HCT116 (cell line): ENCODE measurements at regions not wholly inside any gene's neighbourhood (a gene's known extent, or its start where the extent isn't known, plus 50 kb on each side); places are given as distances from the start of the nearest gene placed in this dataset.
A peak's percentile ranks its signal among the peaks of the same experiment; 100 is the strongest.

Experiments used
- ATAC-seq: fragments of 200-7000 bp; cut with Tn5 transposase; 2 replicates; pipeline ENCODE4 v1.9.1; 2020; ENCODE audit warnings: mild to moderate bottlenecking, moderate library complexity
- BruUV-seq: library from RNA; stranded (reverse); fragments of 400-500 nt; replicated peaks from 2 replicates; lab custom pipeline; 2021; lab: Mats Ljungman, UMichigan
- CTCF ChIA-PET: fragments of 300-600 bp; sonication (Branson Sonifier 250); formaldehyde crosslinking; loops from one replicate; lab custom pipeline; 2021; ENCODE audit warnings: antibody characterized with exemption; lab: Charles Lee
- POLR2A ChIA-PET: fragments of 300-600, 350-600 bp; sonication (Branson Sonifier 250); formaldehyde crosslinking; loops from one replicate; lab custom pipeline; 2021; ENCODE audit warnings: antibody characterized with exemption; lab: Charles Lee
- RAD21 ChIA-PET, 2 experiments: fragments of 300-600 bp; sonication (Branson Sonifier 250); formaldehyde crosslinking; loops; one replicate each; lab custom pipeline; 2023; ENCODE audit warnings: low total read pairs in 2 of 2; ENCODE audit not compliant: uncharacterized antibody in 2 of 2, unreplicated experiment in 2 of 2, low non-redundant PET in 1 of 2; lab: Charles Lee
- DNase-seq: peaks from one replicate; pipeline ENCODE4 v3.0.0-alpha.2; 2010; ENCODE audit warnings: low read depth, low spot score
- H2AFZ ChIP-seq: fragments of 200-600 bp; shearing (Covaris generic), sonication (generic); 2 replicates; pipeline ENCODE4 v1.6.1; 2017; ENCODE audit warnings: low read depth, mixed run types, mixed read lengths, antibody characterized with exemption, low read length; ENCODE audit not compliant: poor library complexity, severe bottlenecking
- H3K27ac ChIP-seq: 2 replicates; pipeline ENCODE4 v1.5.1; 2012; ENCODE audit warnings: low read depth, low read length
- H3K27me3 ChIP-seq: fragments of 200-600 bp; sonication (generic); 2 replicates; pipeline ENCODE4 v1.6.1; 2016; ENCODE audit warnings: mixed run types, low read length, mixed read lengths; ENCODE audit not compliant: insufficient read depth
- H3K36me3 ChIP-seq, 2 experiments: fragments of 200-500 bp in 1 of 2; fragments of 200-600 bp in 1 of 2; sonication (Bioruptor generic) in 1 of 2; sonication (generic) in 1 of 2; 2 replicates each; pipeline versions ENCODE4 v1.5.1 to v1.6.1; 2014 to 2016; ENCODE audit warnings: low read length in 2 of 2, inconsistent platforms in 1 of 2, mixed read lengths in 1 of 2, mixed run types in 1 of 2; ENCODE audit not compliant: insufficient read depth in 2 of 2, control insufficient read depth in 1 of 2
- H3K4me1 ChIP-seq, 2 experiments: fragments of 200-600 bp in 1 of 2; sonication (generic) in 1 of 2; 2 replicates each; pipeline versions ENCODE4 v1.5.1 to v1.6.1; 2012 to 2017; ENCODE audit warnings: low read length in 2 of 2, inconsistent platforms in 1 of 2, mild to moderate bottlenecking in 1 of 2, mixed read lengths in 1 of 2, mixed run types in 1 of 2, moderate library complexity in 1 of 2; ENCODE audit not compliant: insufficient read depth in 2 of 2, control insufficient read depth in 1 of 2
- H3K4me2 ChIP-seq: fragments of 200-600 bp; sonication (generic); 2 replicates; pipeline ENCODE4 v1.6.1; 2017; ENCODE audit warnings: mixed run types, low read length, mixed read lengths
- H3K4me3 ChIP-seq, 2 experiments: fragments of 200-600 bp in 1 of 2; sonication (generic) in 1 of 2; replicated peaks in 1 of 2; 2 replicates each; pipeline ENCODE4 v1.5.1; 2011 to 2016; ENCODE audit warnings: low read length in 2 of 2, control low read depth in 1 of 2, low read depth in 1 of 2, mild to moderate bottlenecking in 1 of 2, mixed read lengths in 1 of 2, mixed run types in 1 of 2
- H3K79me2 ChIP-seq: fragments of 200-600 bp; sonication (generic); 2 replicates; pipeline ENCODE4 v1.6.1; 2017; ENCODE audit warnings: mild to moderate bottlenecking, mixed run types, low read length, moderate library complexity, mixed read lengths; ENCODE audit not compliant: insufficient read depth
- H3K9ac ChIP-seq: fragments of 200-600 bp; sonication (generic); 2 replicates; pipeline ENCODE4 v1.6.1; 2016; ENCODE audit warnings: low read length, mixed read lengths
- H3K9me2 ChIP-seq: fragments of 200-600 bp; sonication (generic), shearing (Covaris generic); 2 replicates; pipeline ENCODE4 v1.6.1; 2017; ENCODE audit warnings: mixed run types, mild to moderate bottlenecking, moderate library complexity; ENCODE audit not compliant: insufficient read depth
- H3K9me3 ChIP-seq, 2 experiments: fragments of 200-500 bp in 1 of 2; fragments of 200-600 bp in 1 of 2; sonication (Bioruptor generic) in 1 of 2; sonication (generic) in 1 of 2; 2 replicates each; pipeline ENCODE4 v1.6.1; 2014 to 2017; ENCODE audit warnings: low read length in 2 of 2, mixed read lengths in 2 of 2, inconsistent platforms in 1 of 2, low read depth in 1 of 2, mild to moderate bottlenecking in 1 of 2, mixed run types in 1 of 2, moderate library complexity in 1 of 2; ENCODE audit not compliant: control insufficient read depth in 1 of 2, insufficient read depth in 1 of 2
- H4K20me1 ChIP-seq: fragments of 200-600 bp; sonication (generic), shearing (Covaris generic); 2 replicates; pipeline ENCODE4 v1.6.1; 2017; ENCODE audit warnings: mixed run types, mild to moderate bottlenecking, moderate library complexity; ENCODE audit not compliant: insufficient read depth
- ELF1 ChIP-seq: IDR thresholded peaks from 2 replicates; pipeline ENCODE4 v1.6.1; 2012; ENCODE audit warnings: low read depth, borderline replicate concordance
- EZH2 ChIP-seq: fragments of 200-600 bp; sonication (generic); IDR thresholded peaks from 2 replicates; pipeline ENCODE4 v1.6.1; 2017; ENCODE audit warnings: antibody characterized with exemption, mixed run types
- FOSL1 ChIP-seq: IDR thresholded peaks from 2 replicates; pipeline ENCODE4 v1.6.1; 2012; ENCODE audit warnings: low read depth
- JUND ChIP-seq: IDR thresholded peaks from 2 replicates; pipeline ENCODE4 v1.6.1; 2012
- MAX ChIP-seq: IDR thresholded peaks from 2 replicates; pipeline ENCODE4 v1.6.1; 2012
- POLR2AphosphoS5 ChIP-seq: IDR thresholded peaks from 2 replicates; pipeline ENCODE4 v1.6.1; 2011; ENCODE audit warnings: mild to moderate bottlenecking, low read depth, low read length, moderate library complexity
- RAD21 ChIP-seq: IDR thresholded peaks from 2 replicates; pipeline ENCODE4 v1.6.1; 2012; ENCODE audit warnings: low read depth, mild to moderate bottlenecking
- REST ChIP-seq: IDR thresholded peaks from 2 replicates; pipeline ENCODE4 v1.6.1; 2012; ENCODE audit warnings: low read depth
- TCF7L2 ChIP-seq: IDR thresholded peaks from 2 replicates; pipeline ENCODE4 v1.7.0; 2011; ENCODE audit warnings: borderline replicate concordance, inconsistent platforms; ENCODE audit not compliant: insufficient read depth, insufficient read length; ENCODE audit errors: extremely low read depth
- YY1 ChIP-seq: IDR thresholded peaks from 2 replicates; pipeline ENCODE4 v1.6.1; 2011; ENCODE audit warnings: low read length, low read depth, moderate library complexity, mild to moderate bottlenecking; ENCODE audit not compliant: insufficient replicate concordance; ENCODE audit errors: extremely low read depth
- ZBTB33 ChIP-seq: IDR thresholded peaks from 2 replicates; pipeline ENCODE4 v1.6.1; 2011; ENCODE audit warnings: mild to moderate bottlenecking, low read length, moderate library complexity; ENCODE audit not compliant: insufficient replicate concordance; ENCODE audit errors: extremely low read depth
- ZFX ChIP-seq: fragments of 450-650 bp; IDR thresholded peaks from 2 replicates; pipeline ENCODE4 v1.6.1; 2017
- ZNF274 ChIP-seq: fragments of 200-500 bp; sonication (Bioruptor generic); IDR thresholded peaks from 2 replicates; pipeline ENCODE4 v1.6.1; 2014; ENCODE audit warnings: mild to moderate bottlenecking, low read depth, low read length, inconsistent platforms
- intact Hi-C: fragments of 100-400 bp; cut with micrococcal nuclease; formaldehyde crosslinking; loops from 2 replicates; pipeline ENCODE4 v1.10.0; 2022

- ChIA-PET RAD21 (no interaction called here), CTCF (no interaction called here), POLR2A (interaction anchor here (0.9 to 1.2 kb wide), 3 partner anchors 12 to 21 kb away, joined by 3 to 5 read pairs (median 3); no protein-coding TSS in a partner anchor)
- H3K4me3 ChIP-seq: no peak overlapping the region
- intact Hi-C loops: no loop called here
- peak overlapping the region; percentile 67 for H2AFZ ChIP-seq
- H3K9me3 ChIP-seq: no peaks in the 10 kb centered on the region
- DNase-seq (peak; percentile 42), ATAC-seq (peak; percentile 63)
- no peaks in the 10 kb centered on the region for H3K79me2 ChIP-seq
- BruUV-seq: no TSS peak
- no peaks in the 10 kb centered on the region for H3K9me2 ChIP-seq
- no peaks in the 10 kb centered on the region for H3K27me3 ChIP-seq
- H3K27ac ChIP-seq: no peak overlapping the region
- peaks cover 42 to 44% of the 10 kb centered on the region in 2 experiments for H3K4me1 ChIP-seq
- peak overlapping the region; percentile 62 for H3K4me2 ChIP-seq
- no peaks in the 10 kb centered on the region for H3K36me3 ChIP-seq
- TF ChIP-seq JUND: peak; percentile 71
- peak; percentile 40 for TF ChIP-seq ZFX
- TF ChIP-seq POLR2AphosphoS5: no peak
- no peak for TF ChIP-seq ELF1
- TF ChIP-seq FOSL1: peak; percentile 74
- TF ChIP-seq, all 23 proteins: peak for 3
- no peaks in the 10 kb centered on the region for H4K20me1 ChIP-seq
- H3K9ac ChIP-seq: 0 out of 2 replicates have a peak overlapping the region, but pooled peaks have one; percentile 4
These were observed 107.0 kb downstream of the RHOU start for GRCh38 chr1:228842094-228842775.

GRCh38 chr1:228845101-228845500 lies 109.8 kb downstream of the RHOU start:
- Histone ChIP-seq H4K20me1 (no peaks in the 10 kb centered on the region), H2AFZ (no peak overlapping the region), H3K4me1 (peaks cover 16 to 17% of the 10 kb centered on the region in 2 experiments; a peak in 3 of 4 replicates), H3K9me3 (no peaks in the 10 kb centered on the region), H3K4me3 (no peak overlapping the region), H3K27me3 (no peaks in the 10 kb centered on the region), H3K9me2 (no peaks in the 10 kb centered on the region), H3K9ac (no peak overlapping the region), H3K4me2 (no peak overlapping the region), H3K79me2 (no peaks in the 10 kb centered on the region), H3K27ac (no peak overlapping the region), H3K36me3 (no peaks in the 10 kb centered on the region)
- CTCF ChIA-PET: no interaction called here
- POLR2A ChIA-PET: no interaction called here
- RAD21 ChIA-PET: no interaction called here
- ATAC-seq (no peak), DNase-seq (no peak)
- intact Hi-C loops: no loop called here
- BruUV-seq: no TSS peak
- TF ChIP-seq REST (no peak), EZH2 (no peak), YY1 (no peak), TCF7L2 (no peak), RAD21 (no peak), ZNF274 (no peak), MAX (no peak), ZBTB33 (no peak)
